ENCODE measurements at regions not wholly inside any gene's neighbourhood (a gene's known extent, or its start where the extent isn't known, plus 50 kb on each side); places are given as distances from the start of the nearest gene placed in this dataset.

DNA sequence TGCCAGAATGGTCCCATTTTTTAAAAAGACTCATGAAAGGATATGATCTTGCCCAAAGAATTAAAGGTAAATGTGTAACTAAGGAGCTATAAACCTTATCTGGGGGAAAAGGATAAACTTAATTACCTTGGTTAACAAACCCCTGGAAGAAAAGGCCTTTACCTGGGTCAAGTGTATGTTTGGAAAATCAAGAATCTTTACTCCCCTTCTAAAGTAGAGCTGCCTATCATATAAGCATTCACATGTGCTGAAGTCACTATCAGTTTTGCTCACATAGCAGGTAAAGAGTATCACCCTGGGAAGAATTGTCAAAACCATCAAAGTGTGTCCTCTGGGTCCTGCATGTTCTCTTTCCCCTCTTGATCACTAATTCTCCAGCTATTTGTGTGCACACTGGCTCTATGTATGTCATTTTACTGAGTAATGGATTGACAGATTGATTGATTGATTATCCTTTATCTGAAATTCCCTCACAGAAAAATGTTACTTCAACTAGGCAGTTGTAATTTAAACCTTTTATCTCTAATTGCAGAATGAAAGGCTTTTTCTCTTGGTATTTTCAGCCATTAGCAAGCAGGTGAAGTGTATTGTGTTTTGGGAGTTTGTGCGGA, 199.4 kb downstream of the NOL4 start:
- H3K36me3 ChIP-seq (ENCODE audit: control insufficient read depth in 4 of 4, insufficient read depth in 3 of 4, low read depth in 1 of 4, low read length in 3 of 4) = no peaks in the 10 kb centered on the region
- H3K9me3 ChIP-seq (ENCODE audit: control insufficient read depth in 4 of 4, low read length in 3 of 4) = no peaks in the 10 kb centered on the region
- no peak for TF ChIP-seq NR2F2 (IDR thresholded peaks at IDR 0.05)
- TF ChIP-seq RAD21 (IDR thresholded peaks at IDR 0.05) = no peak
- no peak for TF ChIP-seq HNF4G (IDR thresholded peaks at IDR 0.05)
- TF ChIP-seq, protein P1, sequence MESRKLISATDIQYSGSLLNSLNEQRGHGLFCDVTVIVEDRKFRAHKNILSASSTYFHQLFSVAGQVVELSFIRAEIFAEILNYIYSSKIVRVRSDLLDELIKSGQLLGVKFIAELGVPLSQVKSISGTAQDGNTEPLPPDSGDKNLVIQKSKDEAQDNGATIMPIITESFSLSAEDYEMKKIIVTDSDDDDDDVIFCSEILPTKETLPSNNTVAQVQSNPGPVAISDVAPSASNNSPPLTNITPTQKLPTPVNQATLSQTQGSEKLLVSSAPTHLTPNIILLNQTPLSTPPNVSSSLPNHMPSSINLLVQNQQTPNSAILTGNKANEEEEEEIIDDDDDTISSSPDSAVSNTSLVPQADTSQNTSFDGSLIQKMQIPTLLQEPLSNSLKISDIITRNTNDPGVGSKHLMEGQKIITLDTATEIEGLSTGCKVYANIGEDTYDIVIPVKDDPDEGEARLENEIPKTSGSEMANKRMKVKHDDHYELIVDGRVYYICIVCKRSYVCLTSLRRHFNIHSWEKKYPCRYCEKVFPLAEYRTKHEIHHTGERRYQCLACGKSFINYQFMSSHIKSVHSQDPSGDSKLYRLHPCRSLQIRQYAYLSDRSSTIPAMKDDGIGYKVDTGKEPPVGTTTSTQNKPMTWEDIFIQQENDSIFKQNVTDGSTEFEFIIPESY (IDR thresholded peaks at IDR 0.05) = no peak
- TF ChIP-seq GABPA (IDR thresholded peaks at IDR 0.05 in 1 of 2, conservative IDR thresholded peaks at IDR 0.05 in 1 of 2) = no peak
- no peak for TF ChIP-seq TAF1 (conservative IDR thresholded peaks at IDR 0.05)
- no peak for TF ChIP-seq CTCF (IDR thresholded peaks at IDR 0.05; ENCODE audit: low read depth, low read length, missing input control)
- no peak for TF ChIP-seq FOXA1 (IDR thresholded peaks at IDR 0.05)
- no peak overlapping the region for H3K27ac ChIP-seq (ENCODE audit: low read depth in 1 of 2, low read length in 2 of 2)
- no peak for DNase-seq (ENCODE audit: low spot score)
- no peaks in the 10 kb centered on the region for H3K27me3 ChIP-seq (ENCODE audit: control insufficient read depth in 4 of 4, insufficient read depth in 4 of 4, low read length in 3 of 4)
- peaks cover 0 to 8% (median 0%) of the 10 kb centered on the region in 4 donors for H3K4me1 ChIP-seq (ENCODE audit: control insufficient read depth in 4 of 4, insufficient read depth in 4 of 4, low read length in 3 of 4)
- no peak overlapping the region for H3K9ac ChIP-seq (ENCODE audit: low read depth in 1 of 2, low read length in 2 of 2)
- no peak overlapping the region for H3K4me3 ChIP-seq (ENCODE audit: low read depth in 1 of 3, low read length in 3 of 3)
- 94% methylated on average over 1 of the region's 1 CpG for WGBS

DNA sequence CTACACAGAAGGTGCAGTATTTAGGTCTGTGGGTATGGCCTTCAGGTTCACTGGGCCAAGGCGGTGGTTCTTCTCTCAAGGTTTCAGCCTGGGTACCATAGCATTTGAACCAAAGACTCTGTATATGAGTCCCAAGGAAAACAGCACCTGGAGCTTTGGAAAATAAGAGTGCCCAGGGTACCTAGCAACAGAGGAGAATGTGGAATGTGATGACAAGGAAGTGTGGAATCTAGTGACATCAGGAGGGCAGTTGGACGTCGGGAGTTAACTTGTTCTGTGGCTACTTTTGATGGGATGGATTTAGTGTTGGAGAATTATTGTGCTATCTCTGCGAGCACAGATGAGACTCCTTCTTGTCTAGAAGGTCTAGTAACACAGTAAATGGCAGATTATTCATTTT, 201.2 kb downstream of the NOL4 start:
- TF ChIP-seq SP1 (IDR thresholded peaks at IDR 0.05) = no peak
- TF ChIP-seq, protein P2, sequence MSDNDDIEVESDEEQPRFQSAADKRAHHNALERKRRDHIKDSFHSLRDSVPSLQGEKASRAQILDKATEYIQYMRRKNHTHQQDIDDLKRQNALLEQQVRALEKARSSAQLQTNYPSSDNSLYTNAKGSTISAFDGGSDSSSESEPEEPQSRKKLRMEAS (IDR thresholded peaks at IDR 0.05) = no peak
- TF ChIP-seq, protein P3, sequence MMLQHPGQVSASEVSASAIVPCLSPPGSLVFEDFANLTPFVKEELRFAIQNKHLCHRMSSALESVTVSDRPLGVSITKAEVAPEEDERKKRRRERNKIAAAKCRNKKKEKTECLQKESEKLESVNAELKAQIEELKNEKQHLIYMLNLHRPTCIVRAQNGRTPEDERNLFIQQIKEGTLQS (IDR thresholded peaks at IDR 0.05) = no peak
- no peak for TF ChIP-seq RXRA (IDR thresholded peaks at IDR 0.05)
- TF ChIP-seq HNF4G (IDR thresholded peaks at IDR 0.05) = no peak
- TF ChIP-seq, protein P4, sequence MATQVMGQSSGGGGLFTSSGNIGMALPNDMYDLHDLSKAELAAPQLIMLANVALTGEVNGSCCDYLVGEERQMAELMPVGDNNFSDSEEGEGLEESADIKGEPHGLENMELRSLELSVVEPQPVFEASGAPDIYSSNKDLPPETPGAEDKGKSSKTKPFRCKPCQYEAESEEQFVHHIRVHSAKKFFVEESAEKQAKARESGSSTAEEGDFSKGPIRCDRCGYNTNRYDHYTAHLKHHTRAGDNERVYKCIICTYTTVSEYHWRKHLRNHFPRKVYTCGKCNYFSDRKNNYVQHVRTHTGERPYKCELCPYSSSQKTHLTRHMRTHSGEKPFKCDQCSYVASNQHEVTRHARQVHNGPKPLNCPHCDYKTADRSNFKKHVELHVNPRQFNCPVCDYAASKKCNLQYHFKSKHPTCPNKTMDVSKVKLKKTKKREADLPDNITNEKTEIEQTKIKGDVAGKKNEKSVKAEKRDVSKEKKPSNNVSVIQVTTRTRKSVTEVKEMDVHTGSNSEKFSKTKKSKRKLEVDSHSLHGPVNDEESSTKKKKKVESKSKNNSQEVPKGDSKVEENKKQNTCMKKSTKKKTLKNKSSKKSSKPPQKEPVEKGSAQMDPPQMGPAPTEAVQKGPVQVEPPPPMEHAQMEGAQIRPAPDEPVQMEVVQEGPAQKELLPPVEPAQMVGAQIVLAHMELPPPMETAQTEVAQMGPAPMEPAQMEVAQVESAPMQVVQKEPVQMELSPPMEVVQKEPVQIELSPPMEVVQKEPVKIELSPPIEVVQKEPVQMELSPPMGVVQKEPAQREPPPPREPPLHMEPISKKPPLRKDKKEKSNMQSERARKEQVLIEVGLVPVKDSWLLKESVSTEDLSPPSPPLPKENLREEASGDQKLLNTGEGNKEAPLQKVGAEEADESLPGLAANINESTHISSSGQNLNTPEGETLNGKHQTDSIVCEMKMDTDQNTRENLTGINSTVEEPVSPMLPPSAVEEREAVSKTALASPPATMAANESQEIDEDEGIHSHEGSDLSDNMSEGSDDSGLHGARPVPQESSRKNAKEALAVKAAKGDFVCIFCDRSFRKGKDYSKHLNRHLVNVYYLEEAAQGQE (IDR thresholded peaks at IDR 0.05) = no peak
- Histone ChIP-seq H3K4me3 (ENCODE audit: low read depth in 1 of 3, low read length in 3 of 3) (no peak overlapping the region), H3K27ac (ENCODE audit: low read depth in 1 of 2, low read length in 2 of 2) (no peak overlapping the region), H3K36me3 (ENCODE audit: control insufficient read depth in 4 of 4, insufficient read depth in 3 of 4, low read depth in 1 of 4, low read length in 3 of 4) (no peaks in the 10 kb centered on the region), H3K4me1 (ENCODE audit: control insufficient read depth in 4 of 4, insufficient read depth in 4 of 4, low read length in 3 of 4) (peaks cover 0 to 3% (median 0%) of the 10 kb centered on the region in 4 donors), H3K9me3 (ENCODE audit: control insufficient read depth in 4 of 4, low read length in 3 of 4) (no peaks in the 10 kb centered on the region), H3K9ac (ENCODE audit: low read depth in 1 of 2, low read length in 2 of 2) (no peak overlapping the region), H3K27me3 (ENCODE audit: control insufficient read depth in 4 of 4, insufficient read depth in 4 of 4, low read length in 3 of 4) (no peaks in the 10 kb centered on the region)
- DNase-seq (ENCODE audit: low spot score) = no peak
- WGBS = 79% methylated on average over 4 of the region's 4 CpGs
